A549 (cell line): ENCODE measurements at regions not wholly inside any gene's neighbourhood (a gene's known extent, or its start where the extent isn't known, plus 50 kb on each side); places are given as distances from the start of the nearest gene placed in this dataset.

Source experiments
- ATAC-seq, 2 experiments: fragments of 200-7000 bp in 1 of 2; fragments of >200 bp in 1 of 2; cut with Nextera tagmentation in 1 of 2; cut with Tn5 transposase in 1 of 2; 3 replicates each; pipeline versions ENCODE4 v1.8.0 to v1.9.1; 2018 to 2020; ENCODE audit warnings: mild to moderate bottlenecking in 1 of 2, moderate library complexity in 1 of 2
- CTCF ChIA-PET: fragments of 300-600 bp; sonication (Branson Sonifier 250); formaldehyde crosslinking; extraction: SDS; loops from one replicate; lab custom pipeline; 2021; ENCODE audit warnings: antibody characterized with exemption, inconsistent platforms; lab: Yijun Ruan, JAX
- POLR2A ChIA-PET: fragments of 350-600 bp; formaldehyde crosslinking; extraction: SDS; loops from one replicate; lab custom pipeline; 2021; ENCODE audit warnings: antibody characterized with exemption, inconsistent platforms; lab: Yijun Ruan, JAX
- DNase-seq, 2 experiments: peaks; one replicate each; pipeline versions ENCODE4 v3.0.0 to v3.0.0-alpha.2; 2011 to 2016; ENCODE audit warnings: low read depth in 1 of 2, low spot score in 1 of 2
- FAIRE-seq: peaks from 2 replicates; lab custom pipeline; 2011; peaks lifted over from hg19 to GRCh38; lab: Jason Lieb, UNC
- H3K27ac ChIP-seq, 2 experiments: fragments of >200 bp; sonication (Bioruptor Twin); formaldehyde crosslinking; 3 replicates each; pipeline ENCODE4 v1.5.1; 2016 to 2017
- H3K4me1 ChIP-seq: fragments of >200 bp; sonication (Bioruptor Twin); formaldehyde crosslinking; 3 replicates; pipeline ENCODE4 v1.6.1; 2016
- H3K4me2 ChIP-seq: fragments of >200 bp; sonication (Bioruptor Twin); formaldehyde crosslinking; 3 replicates; pipeline ENCODE4 v1.6.1; 2016
- H3K4me3 ChIP-seq: fragments of >200 bp; sonication (Bioruptor Twin); formaldehyde crosslinking; 3 replicates; pipeline ENCODE4 v1.5.1; 2016
- H3K9me3 ChIP-seq: fragments of >200 bp; sonication (Bioruptor Twin); formaldehyde crosslinking; 3 replicates; pipeline ENCODE4 v1.6.1; 2016
- CHD4 ChIP-seq: fragments of 200-600 bp; sonication (generic); IDR thresholded peaks from 2 replicates; pipeline ENCODE4 v1.6.1; 2016; ENCODE audit warnings: antibody characterized with exemption, mild to moderate bottlenecking, borderline replicate concordance
- FOSB ChIP-seq: fragments of 250-450 bp; sonication (Bioruptor Pico); IDR thresholded peaks from 2 replicates; pipeline ENCODE4 v1.5.0; 2020; ENCODE audit warnings: mild to moderate bottlenecking, moderate library complexity
- HEYL ChIP-seq: fragments of 250-450 bp; sonication (Bioruptor Pico); IDR thresholded peaks from 2 replicates; pipeline ENCODE4 v1.8.0; 2021; ENCODE audit warnings: mild to moderate bottlenecking, moderate library complexity
- HOXA7 ChIP-seq: fragments of 250-450 bp; sonication (Bioruptor Pico); IDR thresholded peaks from 2 replicates; pipeline ENCODE4 v1.5.0; 2020; ENCODE audit warnings: mild to moderate bottlenecking, moderate library complexity
- HOXB13 ChIP-seq: fragments of 250-450 bp; sonication (Bioruptor Pico); IDR thresholded peaks from 2 replicates; pipeline ENCODE4 v1.5.0; 2020; ENCODE audit warnings: low read depth, mild to moderate bottlenecking, moderate library complexity
- HOXB5 ChIP-seq: fragments of 250-450 bp; sonication (Bioruptor Pico); IDR thresholded peaks from 2 replicates; pipeline ENCODE4 v1.5.0; 2020; ENCODE audit warnings: mild to moderate bottlenecking, moderate library complexity
- JUN ChIP-seq, 2 experiments: fragments of >200 bp; sonication (Bioruptor Twin); formaldehyde crosslinking; IDR thresholded peaks; 2 replicates in 1 of 2; 3 replicates in 1 of 2; pipeline ENCODE4 v1.6.1; 2016 to 2017
- TP53 ChIP-seq: fragments of 250-450 bp; sonication (Bioruptor Pico); IDR thresholded peaks from 2 replicates; pipeline ENCODE4 v1.5.0; 2021; ENCODE audit warnings: mild to moderate bottlenecking, moderate library complexity
- ZSCAN20 ChIP-seq: fragments of 250-450 bp; sonication (Bioruptor Pico); IDR thresholded peaks from 2 replicates; pipeline ENCODE4 v1.8.0; 2022; ENCODE audit warnings: mild to moderate bottlenecking, moderate library complexity
- WGBS: methylation state at CpG from one replicate; pipeline ENCODE4 v1.1.6; 2017; ENCODE audit errors: missing lambda C conversion rate; 5-methylcytosine and 5-hydroxymethylcytosine counted together
- TF ChIP-seq, protein P1 (sequence below): fragments of 200-600 bp; sonication (generic); IDR thresholded peaks from 2 replicates; pipeline ENCODE4 v1.6.1; 2016; ENCODE audit warnings: antibody characterized with exemption, mild to moderate bottlenecking, moderate library complexity
- TF ChIP-seq, protein P2 (sequence below): fragments of 150-350 bp; IDR thresholded peaks from 2 replicates; pipeline ENCODE4 v1.6.1; 2014; ENCODE audit warnings: low read depth, mild to moderate bottlenecking, low read length
- TF ChIP-seq, protein P3 (sequence below): IDR thresholded peaks from 2 replicates; pipeline ENCODE4 v1.6.1; 2012; ENCODE audit warnings: low read depth, borderline replicate concordance
- TF ChIP-seq, protein P4 (sequence below): fragments of 250-450 bp; sonication (Bioruptor Pico); IDR thresholded peaks from 2 replicates; pipeline ENCODE4 v1.5.0; 2021; ENCODE audit warnings: mild to moderate bottlenecking, moderate library complexity, borderline replicate concordance
- TF ChIP-seq, protein P5 (sequence below): fragments of >200 bp; sonication (Bioruptor Twin); formaldehyde crosslinking; IDR thresholded peaks from 3 replicates; pipeline ENCODE4 v1.5.1; 2016

DNA sequence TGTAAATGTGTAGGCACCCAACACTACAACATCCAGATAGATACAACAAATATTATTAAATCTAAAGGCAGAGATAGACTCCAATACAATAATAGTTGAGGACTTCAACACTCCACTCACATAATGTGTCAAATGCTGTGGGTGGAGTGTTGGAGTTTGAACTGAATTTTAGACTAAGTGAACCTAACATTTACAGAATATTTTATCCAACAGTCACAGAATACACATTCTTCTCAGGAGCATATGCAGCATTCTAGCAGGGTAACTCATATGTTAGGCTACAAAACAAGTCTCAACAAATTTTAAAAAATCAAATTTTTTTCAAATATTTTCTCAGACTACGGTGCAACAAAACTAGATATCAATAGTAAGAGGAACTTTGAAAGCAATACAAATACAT lies 648.7 kb upstream of the CDH18 start (continued):
- TF ChIP-seq, protein P1, sequence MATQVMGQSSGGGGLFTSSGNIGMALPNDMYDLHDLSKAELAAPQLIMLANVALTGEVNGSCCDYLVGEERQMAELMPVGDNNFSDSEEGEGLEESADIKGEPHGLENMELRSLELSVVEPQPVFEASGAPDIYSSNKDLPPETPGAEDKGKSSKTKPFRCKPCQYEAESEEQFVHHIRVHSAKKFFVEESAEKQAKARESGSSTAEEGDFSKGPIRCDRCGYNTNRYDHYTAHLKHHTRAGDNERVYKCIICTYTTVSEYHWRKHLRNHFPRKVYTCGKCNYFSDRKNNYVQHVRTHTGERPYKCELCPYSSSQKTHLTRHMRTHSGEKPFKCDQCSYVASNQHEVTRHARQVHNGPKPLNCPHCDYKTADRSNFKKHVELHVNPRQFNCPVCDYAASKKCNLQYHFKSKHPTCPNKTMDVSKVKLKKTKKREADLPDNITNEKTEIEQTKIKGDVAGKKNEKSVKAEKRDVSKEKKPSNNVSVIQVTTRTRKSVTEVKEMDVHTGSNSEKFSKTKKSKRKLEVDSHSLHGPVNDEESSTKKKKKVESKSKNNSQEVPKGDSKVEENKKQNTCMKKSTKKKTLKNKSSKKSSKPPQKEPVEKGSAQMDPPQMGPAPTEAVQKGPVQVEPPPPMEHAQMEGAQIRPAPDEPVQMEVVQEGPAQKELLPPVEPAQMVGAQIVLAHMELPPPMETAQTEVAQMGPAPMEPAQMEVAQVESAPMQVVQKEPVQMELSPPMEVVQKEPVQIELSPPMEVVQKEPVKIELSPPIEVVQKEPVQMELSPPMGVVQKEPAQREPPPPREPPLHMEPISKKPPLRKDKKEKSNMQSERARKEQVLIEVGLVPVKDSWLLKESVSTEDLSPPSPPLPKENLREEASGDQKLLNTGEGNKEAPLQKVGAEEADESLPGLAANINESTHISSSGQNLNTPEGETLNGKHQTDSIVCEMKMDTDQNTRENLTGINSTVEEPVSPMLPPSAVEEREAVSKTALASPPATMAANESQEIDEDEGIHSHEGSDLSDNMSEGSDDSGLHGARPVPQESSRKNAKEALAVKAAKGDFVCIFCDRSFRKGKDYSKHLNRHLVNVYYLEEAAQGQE: no peak
- TF ChIP-seq CHD4: no peak

DNA sequence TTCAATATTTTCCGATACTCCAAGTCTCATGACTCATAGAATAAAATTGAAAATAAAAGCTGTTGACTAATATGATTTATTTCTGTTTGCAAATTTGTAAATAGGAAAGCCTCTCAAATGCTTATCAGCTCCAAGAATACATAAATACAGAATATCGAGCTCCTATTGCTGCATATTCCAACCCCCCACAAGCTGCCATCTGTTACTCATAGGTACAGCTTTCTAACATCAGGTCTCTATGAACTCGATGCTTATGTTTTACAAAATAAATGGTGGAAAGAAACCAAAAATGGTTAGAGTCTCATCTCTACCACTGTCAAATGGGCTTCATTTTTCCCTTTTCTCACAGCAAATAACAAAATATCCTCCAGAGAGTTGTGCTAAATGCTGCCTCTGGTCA lies 631.6 kb upstream of the CDH18 start:
- no peak for ATAC-seq
- Histone ChIP-seq H3K27ac (no peak overlapping the region), H3K4me1 (no peaks in the 10 kb centered on the region), H3K4me2 (no peak overlapping the region), H3K4me3 (no peak overlapping the region), H3K9me3 (no peaks in the 10 kb centered on the region)
- DNase-seq: no peak
- 39% methylated on average over 3 of the region's 3 CpGs for WGBS
- no peak for FAIRE-seq
- POLR2A ChIA-PET: no interaction called here
- TF ChIP-seq HEYL (no peak), HOXB13 (no peak), ZSCAN20 (no peak), TP53 (CRISPR knock-in tag) (no peak)
- TF ChIP-seq, protein P2, sequence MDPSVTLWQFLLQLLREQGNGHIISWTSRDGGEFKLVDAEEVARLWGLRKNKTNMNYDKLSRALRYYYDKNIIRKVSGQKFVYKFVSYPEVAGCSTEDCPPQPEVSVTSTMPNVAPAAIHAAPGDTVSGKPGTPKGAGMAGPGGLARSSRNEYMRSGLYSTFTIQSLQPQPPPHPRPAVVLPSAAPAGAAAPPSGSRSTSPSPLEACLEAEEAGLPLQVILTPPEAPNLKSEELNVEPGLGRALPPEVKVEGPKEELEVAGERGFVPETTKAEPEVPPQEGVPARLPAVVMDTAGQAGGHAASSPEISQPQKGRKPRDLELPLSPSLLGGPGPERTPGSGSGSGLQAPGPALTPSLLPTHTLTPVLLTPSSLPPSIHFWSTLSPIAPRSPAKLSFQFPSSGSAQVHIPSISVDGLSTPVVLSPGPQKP: no peak
- TF ChIP-seq, protein P1: no peak
- CTCF ChIA-PET: no interaction called here

DNA sequence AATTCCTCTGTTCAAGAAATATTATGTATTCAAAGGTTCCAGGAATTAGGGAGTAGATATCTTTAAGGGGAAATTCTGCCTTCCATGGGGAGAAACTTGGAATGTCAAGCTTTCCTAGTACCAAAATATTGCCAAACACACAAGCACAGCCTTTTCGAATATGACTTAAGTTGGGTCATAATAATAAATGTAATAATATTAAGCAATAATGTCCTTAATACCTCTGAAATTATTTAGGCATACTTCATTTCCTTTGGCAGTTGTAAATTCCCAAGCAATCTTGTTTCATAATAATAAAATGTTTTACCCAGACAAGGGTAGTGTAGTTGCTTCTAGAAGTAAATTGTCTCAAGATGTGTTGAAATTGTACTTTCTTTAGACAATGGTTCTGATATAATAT lies 630.3 kb upstream of the CDH18 start:
- Histone ChIP-seq H3K27ac (no peak overlapping the region), H3K4me3 (no peak overlapping the region), H3K4me1 (no peaks in the 10 kb centered on the region), H3K4me2 (no peak overlapping the region), H3K9me3 (no peaks in the 10 kb centered on the region)
- ChIA-PET CTCF (no interaction called here), POLR2A (no interaction called here)
- WGBS: 21% methylated on average over 1 of the region's 1 CpG
- ATAC-seq (no peak), FAIRE-seq (no peak), DNase-seq (no peak)
- TF ChIP-seq HOXA7 (no peak), HOXB13 (no peak), JUN (IDR thresholded peaks at IDR 0.05) (no peak), TP53 (CRISPR knock-in tag) (no peak), HOXB5 (no peak), FOSB (no peak)
- TF ChIP-seq, protein P1: no peak
- TF ChIP-seq, protein P3, sequence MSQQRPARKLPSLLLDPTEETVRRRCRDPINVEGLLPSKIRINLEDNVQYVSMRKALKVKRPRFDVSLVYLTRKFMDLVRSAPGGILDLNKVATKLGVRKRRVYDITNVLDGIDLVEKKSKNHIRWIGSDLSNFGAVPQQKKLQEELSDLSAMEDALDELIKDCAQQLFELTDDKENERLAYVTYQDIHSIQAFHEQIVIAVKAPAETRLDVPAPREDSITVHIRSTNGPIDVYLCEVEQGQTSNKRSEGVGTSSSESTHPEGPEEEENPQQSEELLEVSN: no peak
- TF ChIP-seq, protein P2: no peak
- TF ChIP-seq, protein P4, sequence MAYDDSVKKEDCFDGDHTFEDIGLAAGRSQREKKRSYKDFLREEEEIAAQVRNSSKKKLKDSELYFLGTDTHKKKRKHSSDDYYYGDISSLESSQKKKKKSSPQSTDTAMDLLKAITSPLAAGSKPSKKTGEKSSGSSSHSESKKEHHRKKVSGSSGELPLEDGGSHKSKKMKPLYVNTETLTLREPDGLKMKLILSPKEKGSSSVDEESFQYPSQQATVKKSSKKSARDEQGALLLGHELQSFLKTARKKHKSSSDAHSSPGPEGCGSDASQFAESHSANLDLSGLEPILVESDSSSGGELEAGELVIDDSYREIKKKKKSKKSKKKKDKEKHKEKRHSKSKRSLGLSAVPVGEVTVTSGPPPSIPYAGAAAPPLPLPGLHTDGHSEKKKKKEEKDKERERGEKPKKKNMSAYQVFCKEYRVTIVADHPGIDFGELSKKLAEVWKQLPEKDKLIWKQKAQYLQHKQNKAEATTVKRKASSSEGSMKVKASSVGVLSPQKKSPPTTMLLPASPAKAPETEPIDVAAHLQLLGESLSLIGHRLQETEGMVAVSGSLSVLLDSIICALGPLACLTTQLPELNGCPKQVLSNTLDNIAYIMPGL: no peak
- TF ChIP-seq, protein P5, sequence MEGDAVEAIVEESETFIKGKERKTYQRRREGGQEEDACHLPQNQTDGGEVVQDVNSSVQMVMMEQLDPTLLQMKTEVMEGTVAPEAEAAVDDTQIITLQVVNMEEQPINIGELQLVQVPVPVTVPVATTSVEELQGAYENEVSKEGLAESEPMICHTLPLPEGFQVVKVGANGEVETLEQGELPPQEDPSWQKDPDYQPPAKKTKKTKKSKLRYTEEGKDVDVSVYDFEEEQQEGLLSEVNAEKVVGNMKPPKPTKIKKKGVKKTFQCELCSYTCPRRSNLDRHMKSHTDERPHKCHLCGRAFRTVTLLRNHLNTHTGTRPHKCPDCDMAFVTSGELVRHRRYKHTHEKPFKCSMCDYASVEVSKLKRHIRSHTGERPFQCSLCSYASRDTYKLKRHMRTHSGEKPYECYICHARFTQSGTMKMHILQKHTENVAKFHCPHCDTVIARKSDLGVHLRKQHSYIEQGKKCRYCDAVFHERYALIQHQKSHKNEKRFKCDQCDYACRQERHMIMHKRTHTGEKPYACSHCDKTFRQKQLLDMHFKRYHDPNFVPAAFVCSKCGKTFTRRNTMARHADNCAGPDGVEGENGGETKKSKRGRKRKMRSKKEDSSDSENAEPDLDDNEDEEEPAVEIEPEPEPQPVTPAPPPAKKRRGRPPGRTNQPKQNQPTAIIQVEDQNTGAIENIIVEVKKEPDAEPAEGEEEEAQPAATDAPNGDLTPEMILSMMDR: no peak
